ENCODE measurements at regions not wholly inside any gene's neighbourhood (a gene's known extent, or its start where the extent isn't known, plus 50 kb on each side); places are given as distances from the start of the nearest gene placed in this dataset.

DNA sequence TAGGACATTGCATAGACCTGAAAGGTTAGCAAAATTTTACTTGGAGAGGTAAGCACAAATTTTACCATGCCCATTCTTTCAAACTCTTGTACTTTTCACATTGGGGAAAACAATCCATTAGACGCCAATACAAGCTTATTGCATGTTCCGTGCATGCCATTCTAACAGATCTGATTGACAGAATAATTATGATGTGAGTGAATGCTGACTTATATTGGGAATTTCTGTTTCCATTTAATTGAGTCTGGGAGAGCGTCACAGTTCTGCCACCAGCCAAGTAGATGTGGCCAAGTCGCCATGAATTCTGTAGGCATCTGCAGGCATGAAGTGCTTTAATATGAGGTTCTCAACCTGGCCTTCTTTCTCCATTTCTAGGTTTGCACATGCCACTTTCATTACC, 1097.4 kb downstream of the VRK1 start:
- TF ChIP-seq, protein P1, sequence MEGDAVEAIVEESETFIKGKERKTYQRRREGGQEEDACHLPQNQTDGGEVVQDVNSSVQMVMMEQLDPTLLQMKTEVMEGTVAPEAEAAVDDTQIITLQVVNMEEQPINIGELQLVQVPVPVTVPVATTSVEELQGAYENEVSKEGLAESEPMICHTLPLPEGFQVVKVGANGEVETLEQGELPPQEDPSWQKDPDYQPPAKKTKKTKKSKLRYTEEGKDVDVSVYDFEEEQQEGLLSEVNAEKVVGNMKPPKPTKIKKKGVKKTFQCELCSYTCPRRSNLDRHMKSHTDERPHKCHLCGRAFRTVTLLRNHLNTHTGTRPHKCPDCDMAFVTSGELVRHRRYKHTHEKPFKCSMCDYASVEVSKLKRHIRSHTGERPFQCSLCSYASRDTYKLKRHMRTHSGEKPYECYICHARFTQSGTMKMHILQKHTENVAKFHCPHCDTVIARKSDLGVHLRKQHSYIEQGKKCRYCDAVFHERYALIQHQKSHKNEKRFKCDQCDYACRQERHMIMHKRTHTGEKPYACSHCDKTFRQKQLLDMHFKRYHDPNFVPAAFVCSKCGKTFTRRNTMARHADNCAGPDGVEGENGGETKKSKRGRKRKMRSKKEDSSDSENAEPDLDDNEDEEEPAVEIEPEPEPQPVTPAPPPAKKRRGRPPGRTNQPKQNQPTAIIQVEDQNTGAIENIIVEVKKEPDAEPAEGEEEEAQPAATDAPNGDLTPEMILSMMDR (IDR thresholded peaks at IDR 0.05) = no peak
- no peak overlapping the region for H3K27ac ChIP-seq
- no peak overlapping the region for H3K4me3 ChIP-seq
- intact Hi-C loops (cut with DNase I) = no loop called here
- no peaks in the 10 kb centered on the region for H3K27me3 ChIP-seq
- H3K9me3 ChIP-seq = no peaks in the 10 kb centered on the region
- DNase-seq = no peak
- no peaks in the 10 kb centered on the region for H3K36me3 ChIP-seq
- no peak overlapping the region for H3K9ac ChIP-seq (ENCODE audit: low read depth in 2 of 2, low read length in 2 of 2)
- no peaks in the 10 kb centered on the region for H3K4me1 ChIP-seq

- no peaks in the 10 kb centered on the region for H3K27me3 ChIP-seq
- no peak overlapping the region for H3K9ac ChIP-seq (ENCODE audit: low read depth in 2 of 2, low read length in 2 of 2)
Measured at GRCh38 chr14:97900196-97900854, 1103.1 kb downstream of the VRK1 start.

GRCh38 chr14:97902630-97903029, 1105.4 kb downstream of the VRK1 start:
- TF ChIP-seq, protein P1 (IDR thresholded peaks at IDR 0.05) = no peak
- intact Hi-C loops (cut with DNase I) = no loop called here
- H3K4me1 ChIP-seq = no peaks in the 10 kb centered on the region

More at GRCh38 chr14:97900196-97900854, 1103.1 kb downstream of the VRK1 start:
- Histone ChIP-seq H3K4me3 (no peak overlapping the region), H3K36me3 (no peaks in the 10 kb centered on the region), H3K9me3 (no peaks in the 10 kb centered on the region), H3K4me1 (no peaks in the 10 kb centered on the region), H3K27ac (no peak overlapping the region)
- no peak for DNase-seq
- intact Hi-C loops (cut with DNase I) = no loop called here
- TF ChIP-seq, protein P1 (IDR thresholded peaks at IDR 0.05) = no peak

GRCh38 chr14:97903821-97904220, 1106.6 kb downstream of the VRK1 start:
- Histone ChIP-seq H3K9me3 (no peaks in the 10 kb centered on the region), H3K9ac (ENCODE audit: low read depth in 2 of 2, low read length in 2 of 2) (no peak overlapping the region), H3K4me1 (no peaks in the 10 kb centered on the region), H3K4me3 (no peak overlapping the region), H3K36me3 (no peaks in the 10 kb centered on the region), H3K27me3 (no peaks in the 10 kb centered on the region), H3K27ac (no peak overlapping the region)
- no peak for DNase-seq
- TF ChIP-seq, protein P1 (IDR thresholded peaks at IDR 0.05) = no peak
- intact Hi-C loops (cut with DNase I) = no loop called here

More at GRCh38 chr14:97902630-97903029, 1105.4 kb downstream of the VRK1 start:
- DNase-seq = no peak
- H3K4me3 ChIP-seq = no peak overlapping the region
- no peaks in the 10 kb centered on the region for H3K36me3 ChIP-seq
- no peak overlapping the region for H3K9ac ChIP-seq (ENCODE audit: low read depth in 2 of 2, low read length in 2 of 2)
- H3K9me3 ChIP-seq = no peaks in the 10 kb centered on the region
- H3K27ac ChIP-seq = no peak overlapping the region
- no peaks in the 10 kb centered on the region for H3K27me3 ChIP-seq

GRCh38 chr14:97912217-97912616, 1115.0 kb downstream of the VRK1 start:
- TF ChIP-seq, protein P1 (IDR thresholded peaks at IDR 0.05) = no peak
- no peak overlapping the region for H3K9ac ChIP-seq (ENCODE audit: low read depth in 2 of 2, low read length in 2 of 2)
- intact Hi-C loops (cut with DNase I) = no loop called here

More at GRCh38 chr14:97912217-97912616, 1115.0 kb downstream of the VRK1 start:
- H3K4me1 ChIP-seq = no peaks in the 10 kb centered on the region
- no peak for DNase-seq
- H3K9me3 ChIP-seq = no peaks in the 10 kb centered on the region
- no peak overlapping the region for H3K4me3 ChIP-seq
- no peaks in the 10 kb centered on the region for H3K36me3 ChIP-seq
- no peak overlapping the region for H3K27ac ChIP-seq
- H3K27me3 ChIP-seq = no peaks in the 10 kb centered on the region

All from colonic mucosa (tissue), 4 donors.